Urinary bladder (tissue), 3 donors: ENCODE measurements at regions not wholly inside any gene's neighbourhood (a gene's known extent, or its start where the extent isn't known, plus 50 kb on each side); places are given as distances from the start of the nearest gene placed in this dataset.

Experiments used
- DNase-seq: peaks from one replicate; pipeline ENCODE4 v3.0.0-alpha.2; 2015; ENCODE audit errors: extremely low spot score
- H3K27ac ChIP-seq: one replicate; pipeline ENCODE4 v1.5.1; 2013; ENCODE audit warnings: low read depth, mild to moderate bottlenecking, moderate library complexity
- H3K36me3 ChIP-seq: one replicate; pipeline ENCODE4 v1.6.1; 2013; ENCODE audit warnings: mild to moderate bottlenecking, moderate library complexity; ENCODE audit not compliant: insufficient read depth
- H3K4me1 ChIP-seq: one replicate; pipeline ENCODE4 v1.6.1; 2013; ENCODE audit warnings: mild to moderate bottlenecking, moderate library complexity; ENCODE audit not compliant: insufficient read depth
- H3K4me3 ChIP-seq: one replicate; pipeline ENCODE4 v1.5.1; 2013; ENCODE audit warnings: low read depth, low read length
- WGBS: extraction: QIAGEN DNeasy Blood & Tissue Kit; methylation state at CpG from one replicate; pipeline ENCODE4 v1.1.7; 2013; 5-methylcytosine and 5-hydroxymethylcytosine counted together
- donor health status: healthy with polysubstance abuse.
- donor health status: healthy.

GRCh38 chr2:106606652-106607051, 119.5 kb downstream of the CD8B2 start:
- Histone ChIP-seq H3K4me1 (no peaks in the 10 kb centered on the region), H3K36me3 (no peaks in the 10 kb centered on the region), H3K4me3 (no peak overlapping the region), H3K27ac (no peak overlapping the region)
- no peak for DNase-seq
- WGBS = 45% methylated on average over 3 of the region's 3 CpGs

- no peaks in the 10 kb centered on the region for H3K36me3 ChIP-seq
- H3K27ac ChIP-seq = no peak overlapping the region
- 95% methylated on average over 1 of the region's 1 CpG for WGBS
- DNase-seq = no peak
- H3K4me3 ChIP-seq = no peak overlapping the region
- H3K4me1 ChIP-seq = no peaks in the 10 kb centered on the region
Measured at GRCh38 chr2:106607371-106607770, 120.2 kb downstream of the CD8B2 start.

GRCh38 chr2:106609780-106610179, 122.6 kb downstream of the CD8B2 start:
- no peak for DNase-seq
- Histone ChIP-seq H3K36me3 (no peaks in the 10 kb centered on the region), H3K4me1 (no peaks in the 10 kb centered on the region), H3K4me3 (no peak overlapping the region), H3K27ac (no peak overlapping the region)
- WGBS = 70% methylated on average over 2 of the region's 2 CpGs

GRCh38 chr2:106614511-106615291, 127.5 kb downstream of the CD8B2 start:
- no peaks in the 10 kb centered on the region for H3K4me1 ChIP-seq
- no peak for DNase-seq
- H3K36me3 ChIP-seq = no peaks in the 10 kb centered on the region
- H3K4me3 ChIP-seq = no peak overlapping the region
- 49% methylated on average over 5 of the region's 5 CpGs for WGBS
- no peak overlapping the region for H3K27ac ChIP-seq

GRCh38 chr2:106618614-106619013, 131.4 kb downstream of the CD8B2 start:
- H3K4me1 ChIP-seq = no peaks in the 10 kb centered on the region
- H3K36me3 ChIP-seq = no peaks in the 10 kb centered on the region
- no peak for DNase-seq
- no peak overlapping the region for H3K27ac ChIP-seq
- WGBS = 69% methylated on average over 3 of the region's 3 CpGs
- no peak overlapping the region for H3K4me3 ChIP-seq

- Histone ChIP-seq H3K36me3 (no peaks in the 10 kb centered on the region), H3K4me3 (no peak overlapping the region), H3K4me1 (no peaks in the 10 kb centered on the region), H3K27ac (no peak overlapping the region)
- WGBS = 74% methylated on average over 2 of the region's 2 CpGs
- DNase-seq = no peak
Measured at GRCh38 chr2:106623456-106623855, 136.3 kb downstream of the CD8B2 start.

- H3K36me3 ChIP-seq = no peaks in the 10 kb centered on the region
- H3K27ac ChIP-seq = no peak overlapping the region
- no peak overlapping the region for H3K4me3 ChIP-seq
- WGBS = 75% methylated on average over 2 of the region's 2 CpGs
- H3K4me1 ChIP-seq = no peaks in the 10 kb centered on the region
- no peak for DNase-seq
Measured at GRCh38 chr2:106624787-106625380, 137.7 kb downstream of the CD8B2 start.

- Histone ChIP-seq H3K4me3 (no peak overlapping the region), H3K4me1 (no peaks in the 10 kb centered on the region), H3K27ac (no peak overlapping the region), H3K36me3 (no peaks in the 10 kb centered on the region)
- WGBS = 90% methylated on average over 3 of the region's 3 CpGs
- DNase-seq = no peak
Measured at GRCh38 chr2:106628377-106628776, 141.2 kb downstream of the CD8B2 start.

- DNase-seq = no peak
- Histone ChIP-seq H3K36me3 (no peaks in the 10 kb centered on the region), H3K27ac (no peak overlapping the region), H3K4me1 (no peaks in the 10 kb centered on the region), H3K4me3 (no peak overlapping the region)
- WGBS = 82% methylated on average over 3 of the region's 3 CpGs
Measured at GRCh38 chr2:106629981-106630380, 142.8 kb downstream of the CD8B2 start.

- Histone ChIP-seq H3K27ac (no peak overlapping the region), H3K36me3 (no peaks in the 10 kb centered on the region), H3K4me3 (no peak overlapping the region), H3K4me1 (no peaks in the 10 kb centered on the region)
- 93% methylated on average over 1 of the region's 1 CpG for WGBS
- DNase-seq = no peak
Measured at GRCh38 chr2:106631281-106631680, 144.1 kb downstream of the CD8B2 start.

GRCh38 chr2:106638043-106638442, 150.9 kb downstream of the CD8B2 start:
- DNase-seq = peak; percentile 39
- Histone ChIP-seq H3K36me3 (no peaks in the 10 kb centered on the region), H3K4me1 (no peaks in the 10 kb centered on the region), H3K27ac (no peak overlapping the region), H3K4me3 (no peak overlapping the region)
- WGBS = 2% methylated on average over 1 of the region's 1 CpG

GRCh38 chr2:106638580-106638979, 151.4 kb downstream of the CD8B2 start:
- H3K4me3 ChIP-seq = no peak overlapping the region
- no peaks in the 10 kb centered on the region for H3K36me3 ChIP-seq
- no peaks in the 10 kb centered on the region for H3K4me1 ChIP-seq
- no peak overlapping the region for H3K27ac ChIP-seq
- no peak for DNase-seq

- no peak overlapping the region for H3K27ac ChIP-seq
- no peak overlapping the region for H3K4me3 ChIP-seq
- H3K4me1 ChIP-seq = no peaks in the 10 kb centered on the region
- no peaks in the 10 kb centered on the region for H3K36me3 ChIP-seq
- DNase-seq = no peak
Measured at GRCh38 chr2:106642679-106643078, 155.5 kb downstream of the CD8B2 start.

GRCh38 chr2:106644623-106645022, 157.5 kb downstream of the CD8B2 start:
- Histone ChIP-seq H3K27ac (no peak overlapping the region), H3K4me1 (no peaks in the 10 kb centered on the region), H3K4me3 (no peak overlapping the region), H3K36me3 (no peaks in the 10 kb centered on the region)
- 98% methylated on average over 4 of the region's 4 CpGs for WGBS
- DNase-seq = no peak
